C4-2B (cell line): ENCODE measurements at regions not wholly inside any gene's neighbourhood (a gene's known extent, or its start where the extent isn't known, plus 50 kb on each side); places are given as distances from the start of the nearest gene placed in this dataset.

ENCODE experiments used
- ZFX ChIP-seq: fragments of 450-650 bp; IDR thresholded peaks from 2 replicates; pipeline ENCODE4 v1.6.1; 2017
- TF ChIP-seq, protein P1 (sequence below): fragments of 450-650 bp; conservative IDR thresholded peaks from 2 replicates; pipeline ENCODE4 v1.5.1; 2017; ENCODE audit warnings: mild to moderate bottlenecking

GRCh38 chr2:60361498-60361897 is 192.0 kb downstream of the BCL11A start:
- TF ChIP-seq, protein P1, sequence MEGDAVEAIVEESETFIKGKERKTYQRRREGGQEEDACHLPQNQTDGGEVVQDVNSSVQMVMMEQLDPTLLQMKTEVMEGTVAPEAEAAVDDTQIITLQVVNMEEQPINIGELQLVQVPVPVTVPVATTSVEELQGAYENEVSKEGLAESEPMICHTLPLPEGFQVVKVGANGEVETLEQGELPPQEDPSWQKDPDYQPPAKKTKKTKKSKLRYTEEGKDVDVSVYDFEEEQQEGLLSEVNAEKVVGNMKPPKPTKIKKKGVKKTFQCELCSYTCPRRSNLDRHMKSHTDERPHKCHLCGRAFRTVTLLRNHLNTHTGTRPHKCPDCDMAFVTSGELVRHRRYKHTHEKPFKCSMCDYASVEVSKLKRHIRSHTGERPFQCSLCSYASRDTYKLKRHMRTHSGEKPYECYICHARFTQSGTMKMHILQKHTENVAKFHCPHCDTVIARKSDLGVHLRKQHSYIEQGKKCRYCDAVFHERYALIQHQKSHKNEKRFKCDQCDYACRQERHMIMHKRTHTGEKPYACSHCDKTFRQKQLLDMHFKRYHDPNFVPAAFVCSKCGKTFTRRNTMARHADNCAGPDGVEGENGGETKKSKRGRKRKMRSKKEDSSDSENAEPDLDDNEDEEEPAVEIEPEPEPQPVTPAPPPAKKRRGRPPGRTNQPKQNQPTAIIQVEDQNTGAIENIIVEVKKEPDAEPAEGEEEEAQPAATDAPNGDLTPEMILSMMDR = no peak
- no peak for TF ChIP-seq ZFX
